Large intestine (tissue), 3 donors: ENCODE measurements at regions not wholly inside any gene's neighbourhood (a gene's known extent, or its start where the extent isn't known, plus 50 kb on each side); places are given as distances from the start of the nearest gene placed in this dataset.

Experiments used
- DNase-seq, 2 donors: peaks; one replicate each; pipeline versions ENCODE4 v3.0.0 to v3.0.0-alpha.2; 2013
- H3K27ac ChIP-seq: one replicate; pipeline ENCODE4 v1.5.1; 2013; ENCODE audit warnings: low read length
- H3K27me3 ChIP-seq: 2 replicates; pipeline ENCODE4 v1.6.1; 2013; ENCODE audit warnings: low read length; ENCODE audit not compliant: control insufficient read depth, insufficient read depth
- H3K36me3 ChIP-seq: 2 replicates; pipeline ENCODE4 v1.6.1; 2013; ENCODE audit warnings: low read length; ENCODE audit not compliant: control insufficient read depth, insufficient read depth
- H3K4me1 ChIP-seq: one replicate; pipeline ENCODE4 v1.6.1; 2013; ENCODE audit warnings: low read length; ENCODE audit not compliant: control insufficient read depth, insufficient read depth
- H3K4me3 ChIP-seq: one replicate; pipeline ENCODE4 v1.5.1; 2013; ENCODE audit warnings: low read length
- H3K9me3 ChIP-seq: one replicate; pipeline ENCODE4 v1.6.1; 2013; ENCODE audit warnings: mild to moderate bottlenecking, low read depth, low read length, moderate library complexity; ENCODE audit not compliant: control insufficient read depth
- WGBS: methylation state at CpG from one replicate; pipeline ENCODE4 v1.1.5; 2013; ENCODE audit warnings: low lambda C conversion rate; ENCODE audit not compliant: insufficient coverage; 5-methylcytosine and 5-hydroxymethylcytosine counted together

GRCh38 chr6:106772270-106773142 is 143.1 kb downstream of the QRSL1 start:
- Histone ChIP-seq H3K27ac (no peak overlapping the region), H3K9me3 (peaks cover 8% of the 10 kb centered on the region), H3K36me3 (no peaks in the 10 kb centered on the region), H3K4me1 (no peaks in the 10 kb centered on the region), H3K4me3 (no peak overlapping the region), H3K27me3 (no peaks in the 10 kb centered on the region)
- WGBS, result 100% methylated on average over 2 of the region's 7 CpGs
- DNase-seq, result no peak

- WGBS, result 67% methylated on average over 3 of the region's 4 CpGs
- H3K27ac ChIP-seq, result no peak overlapping the region
- no peak overlapping the region for H3K4me3 ChIP-seq
- DNase-seq, result no peak
- H3K27me3 ChIP-seq, result no peaks in the 10 kb centered on the region
- H3K4me1 ChIP-seq, result no peaks in the 10 kb centered on the region
- H3K9me3 ChIP-seq, result peaks cover 8% of the 10 kb centered on the region
- H3K36me3 ChIP-seq, result no peaks in the 10 kb centered on the region
Measured at GRCh38 chr6:106771822-106772221, 142.4 kb downstream of the QRSL1 start.

GRCh38 chr6:106770663-106771062 is 141.3 kb downstream of the QRSL1 start:
- no peak for DNase-seq
- H3K27me3 ChIP-seq, result no peaks in the 10 kb centered on the region
- no peaks in the 10 kb centered on the region for H3K4me1 ChIP-seq
- H3K9me3 ChIP-seq, result peaks cover 8% of the 10 kb centered on the region
- WGBS, result no CpG with 5 or more reads among the region's 1 CpG
- no peak overlapping the region for H3K27ac ChIP-seq
- no peaks in the 10 kb centered on the region for H3K36me3 ChIP-seq
- no peak overlapping the region for H3K4me3 ChIP-seq

- Histone ChIP-seq H3K4me3 (no peak overlapping the region), H3K4me1 (no peaks in the 10 kb centered on the region), H3K36me3 (no peaks in the 10 kb centered on the region), H3K9me3 (peaks cover 8% of the 10 kb centered on the region), H3K27ac (no peak overlapping the region), H3K27me3 (no peaks in the 10 kb centered on the region)
- no peak for DNase-seq
- WGBS, result 90% methylated on average over 1 of the region's 1 CpG
Measured at GRCh38 chr6:106770081-106770480, 140.7 kb downstream of the QRSL1 start.

GRCh38 chr6:106767271-106767670 is 137.9 kb downstream of the QRSL1 start:
- Histone ChIP-seq H3K4me1 (no peaks in the 10 kb centered on the region), H3K9me3 (peaks cover 8% of the 10 kb centered on the region), H3K36me3 (no peaks in the 10 kb centered on the region), H3K4me3 (no peak overlapping the region), H3K27ac (no peak overlapping the region), H3K27me3 (no peaks in the 10 kb centered on the region)
- WGBS, result no CpG with 5 or more reads among the region's 1 CpG
- no peak for DNase-seq

GRCh38 chr6:106766201-106766600 is 136.8 kb downstream of the QRSL1 start:
- no peak for DNase-seq
- H3K27me3 ChIP-seq, result no peaks in the 10 kb centered on the region
- WGBS, result no CpG with 5 or more reads among the region's 4 CpGs
- no peak overlapping the region for H3K4me3 ChIP-seq
- no peak overlapping the region for H3K27ac ChIP-seq
- H3K36me3 ChIP-seq, result no peaks in the 10 kb centered on the region
- H3K9me3 ChIP-seq, result peaks cover 8% of the 10 kb centered on the region
- H3K4me1 ChIP-seq, result no peaks in the 10 kb centered on the region

- no peaks in the 10 kb centered on the region for H3K27me3 ChIP-seq
- peaks cover 8% of the 10 kb centered on the region for H3K9me3 ChIP-seq
- H3K4me3 ChIP-seq, result no peak overlapping the region
- H3K27ac ChIP-seq, result no peak overlapping the region
- DNase-seq, result no peak
- no peaks in the 10 kb centered on the region for H3K4me1 ChIP-seq
- WGBS, result 83% methylated on average over 2 of the region's 2 CpGs
- no peaks in the 10 kb centered on the region for H3K36me3 ChIP-seq
Measured at GRCh38 chr6:106765496-106765895, 136.1 kb downstream of the QRSL1 start.

GRCh38 chr6:106764353-106764980 is 135.1 kb downstream of the QRSL1 start:
- no peak for DNase-seq
- Histone ChIP-seq H3K9me3 (peaks cover 8% of the 10 kb centered on the region), H3K27ac (no peak overlapping the region), H3K4me3 (no peak overlapping the region), H3K4me1 (no peaks in the 10 kb centered on the region), H3K27me3 (no peaks in the 10 kb centered on the region), H3K36me3 (no peaks in the 10 kb centered on the region)
- WGBS, result no CpG with 5 or more reads among the region's 2 CpGs

GRCh38 chr6:106763361-106763760 is 134.0 kb downstream of the QRSL1 start:
- no peak overlapping the region for H3K27ac ChIP-seq
- no peaks in the 10 kb centered on the region for H3K4me1 ChIP-seq
- H3K4me3 ChIP-seq, result no peak overlapping the region
- no peak for DNase-seq
- no peaks in the 10 kb centered on the region for H3K36me3 ChIP-seq
- no peaks in the 10 kb centered on the region for H3K27me3 ChIP-seq
- peaks cover 4% of the 10 kb centered on the region for H3K9me3 ChIP-seq

GRCh38 chr6:106761160-106761559 is 131.8 kb downstream of the QRSL1 start:
- no CpG with 5 or more reads among the region's 2 CpGs for WGBS
- DNase-seq, result no peak
- H3K9me3 ChIP-seq, result peaks cover 4% of the 10 kb centered on the region

GRCh38 chr6:106759112-106759511 is 129.7 kb downstream of the QRSL1 start:
- Histone ChIP-seq H3K27me3 (no peaks in the 10 kb centered on the region), H3K36me3 (no peaks in the 10 kb centered on the region), H3K4me3 (no peak overlapping the region), H3K9me3 (peaks cover 4% of the 10 kb centered on the region), H3K4me1 (no peaks in the 10 kb centered on the region), H3K27ac (no peak overlapping the region)
- DNase-seq, result no peak
- WGBS, result no CpG with 5 or more reads among the region's 2 CpGs

More at GRCh38 chr6:106761160-106761559, 131.8 kb downstream of the QRSL1 start:
- H3K4me1 ChIP-seq, result no peaks in the 10 kb centered on the region
- H3K36me3 ChIP-seq, result no peaks in the 10 kb centered on the region
- H3K27ac ChIP-seq, result no peak overlapping the region
- H3K4me3 ChIP-seq, result no peak overlapping the region
- H3K27me3 ChIP-seq, result no peaks in the 10 kb centered on the region
